DOHH2 (cell line): ENCODE measurements at regions not wholly inside any gene's neighbourhood (a gene's known extent, or its start where the extent isn't known, plus 50 kb on each side); places are given as distances from the start of the nearest gene placed in this dataset.

Source experiments
- H3F3A ChIP-seq: fragments of 200-600 bp; sonication (generic), shearing (Covaris generic); 2 replicates; pipeline ENCODE4 v1.6.0; 2016; ENCODE audit warnings: antibody characterized with exemption, mild to moderate bottlenecking; ENCODE audit not compliant: control insufficient read depth, insufficient read depth
- H3K27ac ChIP-seq: fragments of 200-600 bp; sonication (generic); 2 replicates; pipeline ENCODE4 v1.5.1; 2014; ENCODE audit warnings: low read depth, mild to moderate bottlenecking, low read length, moderate library complexity
- H3K27me3 ChIP-seq: fragments of 200-600 bp; sonication (generic); 2 replicates; pipeline ENCODE4 v1.6.1; 2014; ENCODE audit warnings: mild to moderate bottlenecking, low read length, mixed read lengths; ENCODE audit not compliant: control insufficient read depth
- H3K36me3 ChIP-seq: fragments of 200-600 bp; sonication (generic); 2 replicates; pipeline ENCODE4 v1.6.1; 2014; ENCODE audit warnings: mild to moderate bottlenecking, low read length, moderate library complexity, mixed read lengths; ENCODE audit not compliant: control insufficient read depth
- H3K4me1 ChIP-seq: fragments of 200-600 bp; sonication (generic); 2 replicates; pipeline ENCODE4 v1.6.1; 2014; ENCODE audit warnings: mild to moderate bottlenecking, low read length, mixed read lengths; ENCODE audit not compliant: control insufficient read depth
- H3K4me2 ChIP-seq: fragments of 200-600 bp; sonication (generic); 2 replicates; pipeline ENCODE4 v1.6.0; 2014; ENCODE audit warnings: mild to moderate bottlenecking, low read length, moderate library complexity
- H3K4me3 ChIP-seq: fragments of 200-600 bp; sonication (generic); 2 replicates; pipeline ENCODE4 v1.5.1; 2014; ENCODE audit warnings: mild to moderate bottlenecking, low read length, mixed read lengths
- H3K79me2 ChIP-seq: fragments of 200-600 bp; sonication (generic); 2 replicates; pipeline ENCODE4 v1.6.1; 2014; ENCODE audit warnings: mild to moderate bottlenecking, low read length, mixed read lengths; ENCODE audit not compliant: control insufficient read depth
- H3K9me2 ChIP-seq: fragments of 200-600 bp; sonication (generic); replicated peaks from 2 replicates; pipeline ENCODE4 v1.6.1; 2014; ENCODE audit warnings: mild to moderate bottlenecking, low read length, mixed read lengths; ENCODE audit not compliant: control insufficient read depth
- H3K9me3 ChIP-seq: fragments of 200-600 bp; sonication (generic); 2 replicates; pipeline ENCODE4 v1.6.1; 2014; ENCODE audit warnings: antibody characterized with exemption, low read length, mixed read lengths; ENCODE audit not compliant: control insufficient read depth, insufficient read depth
- H4K20me1 ChIP-seq: fragments of 200-600 bp; sonication (generic); 2 replicates; pipeline ENCODE4 v1.6.0; 2014; ENCODE audit warnings: low read depth, mild to moderate bottlenecking, antibody characterized with exemption, low read length, moderate library complexity; ENCODE audit not compliant: control insufficient read depth, insufficient read depth
- CTCF ChIP-seq: fragments of 200-600 bp; sonication (generic); IDR thresholded peaks from one replicate; pipeline ENCODE4 v1.5.1; 2014; ENCODE audit warnings: antibody characterized with exemption, mild to moderate bottlenecking, low read depth, low read length; ENCODE audit not compliant: poor library complexity, severe bottlenecking
- EZH2phosphoT487 ChIP-seq: fragments of 200-600 bp; sonication (generic); IDR thresholded peaks from 2 replicates; pipeline ENCODE4 v1.6.1; 2017; ENCODE audit warnings: borderline replicate concordance, mild to moderate bottlenecking, antibody characterized with exemption, low read length, moderate library complexity, mixed read lengths

- TF ChIP-seq CTCF = no peak
- no peak for TF ChIP-seq EZH2phosphoT487
- no peaks in the 10 kb centered on the region for H3K9me3 ChIP-seq
- no peaks in the 10 kb centered on the region for H3K9me2 ChIP-seq
- H3K27me3 ChIP-seq = no peaks in the 10 kb centered on the region
- H3K4me2 ChIP-seq = no peak overlapping the region
- no peaks in the 10 kb centered on the region for H4K20me1 ChIP-seq
- H3K27ac ChIP-seq = no peak overlapping the region
- H3K36me3 ChIP-seq = no peaks in the 10 kb centered on the region
- H3K79me2 ChIP-seq = no peaks in the 10 kb centered on the region
- no peaks in the 10 kb centered on the region for H3F3A ChIP-seq
- H3K4me3 ChIP-seq = no peak overlapping the region
- H3K4me1 ChIP-seq = no peaks in the 10 kb centered on the region
These were observed 214.1 kb upstream of the NRIP1 start for GRCh38 chr21:15278851-15279250.

- TF ChIP-seq EZH2phosphoT487 = no peak
- Histone ChIP-seq H3F3A (no peaks in the 10 kb centered on the region), H3K27me3 (no peaks in the 10 kb centered on the region), H3K9me3 (no peaks in the 10 kb centered on the region), H3K27ac (no peak overlapping the region), H3K4me1 (no peaks in the 10 kb centered on the region), H3K36me3 (no peaks in the 10 kb centered on the region), H3K4me2 (no peak overlapping the region), H4K20me1 (no peaks in the 10 kb centered on the region), H3K9me2 (no peaks in the 10 kb centered on the region), H3K79me2 (no peaks in the 10 kb centered on the region), H3K4me3 (no peak overlapping the region)
These were observed 214.7 kb upstream of the NRIP1 start for GRCh38 chr21:15279482-15279881.

- Histone ChIP-seq H3K27me3 (no peaks in the 10 kb centered on the region), H3K4me2 (no peak overlapping the region), H3K36me3 (no peaks in the 10 kb centered on the region), H3K27ac (no peak overlapping the region), H4K20me1 (no peaks in the 10 kb centered on the region), H3K4me3 (no peak overlapping the region), H3K9me3 (no peaks in the 10 kb centered on the region), H3K4me1 (no peaks in the 10 kb centered on the region), H3K79me2 (no peaks in the 10 kb centered on the region), H3K9me2 (no peaks in the 10 kb centered on the region), H3F3A (no peaks in the 10 kb centered on the region)
- TF ChIP-seq EZH2phosphoT487 = no peak
- TF ChIP-seq CTCF = no peak
These were observed 216.9 kb upstream of the NRIP1 start for GRCh38 chr21:15281714-15282113.

- H3K36me3 ChIP-seq = no peaks in the 10 kb centered on the region
- no peaks in the 10 kb centered on the region for H4K20me1 ChIP-seq
- no peak overlapping the region for H3K4me3 ChIP-seq
- H3K4me2 ChIP-seq = no peak overlapping the region
- H3K9me3 ChIP-seq = no peaks in the 10 kb centered on the region
- no peaks in the 10 kb centered on the region for H3K9me2 ChIP-seq
- H3F3A ChIP-seq = no peaks in the 10 kb centered on the region
- no peaks in the 10 kb centered on the region for H3K4me1 ChIP-seq
- TF ChIP-seq CTCF (no peak), EZH2phosphoT487 (no peak)
- H3K27me3 ChIP-seq = no peaks in the 10 kb centered on the region
- no peaks in the 10 kb centered on the region for H3K79me2 ChIP-seq
- H3K27ac ChIP-seq = no peak overlapping the region
These were observed 217.9 kb upstream of the NRIP1 start for GRCh38 chr21:15282665-15283064.
